NCI-H146 (cell line): ENCODE measurements at regions not wholly inside any gene's neighbourhood (a gene's known extent, or its start where the extent isn't known, plus 50 kb on each side); places are given as distances from the start of the nearest gene placed in this dataset.

Experiments used
- DNase-seq: peaks from one replicate; lab custom pipeline; 2025; lab: John Stamatoyannopoulos, UW

GRCh38 chr7:47043304-47043703, 538.6 kb downstream of the TNS3 start:
- no peak for DNase-seq

- DNase-seq: no peak
Measured at GRCh38 chr7:47042669-47043068, 539.2 kb downstream of the TNS3 start.

DNA sequence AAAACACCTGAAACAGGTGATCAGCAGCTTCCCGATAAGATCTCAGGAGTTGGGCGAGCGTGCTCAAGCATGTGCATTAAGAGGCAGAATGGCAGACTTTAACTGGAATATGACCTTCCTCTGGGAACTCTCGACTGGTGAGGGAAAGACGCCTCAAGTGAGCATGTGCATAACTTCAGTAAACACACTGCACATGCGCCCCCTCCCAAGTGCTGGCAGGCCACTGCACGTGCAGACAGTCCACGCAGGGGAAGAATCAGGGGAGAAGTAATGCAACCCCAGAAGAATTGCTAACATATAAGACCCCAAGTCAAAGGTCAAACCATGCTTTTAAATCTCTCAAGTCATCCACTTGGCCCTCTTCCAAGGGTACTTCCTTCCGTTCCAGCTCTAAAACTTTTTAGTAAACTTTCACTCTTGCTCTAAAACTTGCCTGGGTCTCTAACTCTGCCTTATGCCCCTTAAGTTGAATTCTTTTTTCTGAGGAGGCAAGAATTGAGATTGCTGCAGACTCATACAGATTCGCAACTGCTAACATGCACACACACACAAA, 541.0 kb downstream of the TNS3 start:
- no peak for DNase-seq

GRCh38 chr7:47039904-47040303, 542.0 kb downstream of the TNS3 start:
- no peak for DNase-seq

DNA sequence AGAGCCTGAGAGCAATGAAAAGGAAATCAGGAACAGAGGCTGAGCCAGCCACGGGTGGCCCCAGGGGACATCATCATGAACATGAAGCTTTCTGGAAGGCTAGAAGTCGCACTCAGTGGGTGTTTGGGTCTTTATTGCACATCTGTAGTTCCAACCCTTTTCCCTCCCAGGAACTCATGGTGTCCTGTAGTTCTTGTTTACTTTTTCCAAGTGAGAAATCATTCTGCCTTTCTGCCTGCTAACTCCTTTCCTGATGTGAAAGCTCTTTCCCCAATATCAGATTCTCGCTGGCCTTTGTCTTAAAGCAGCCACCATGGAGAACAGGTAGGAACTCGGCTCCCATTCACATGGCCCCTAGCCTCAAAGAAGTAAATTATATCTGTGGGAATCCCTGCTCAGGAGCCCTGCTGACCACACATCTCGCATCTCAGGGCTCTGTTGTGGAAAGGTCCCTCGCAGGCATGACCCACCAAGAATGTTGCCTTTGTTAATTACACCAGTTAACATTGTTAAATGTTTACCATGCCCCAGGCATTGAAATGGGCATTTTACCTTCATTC, 542.7 kb downstream of the TNS3 start:
- no peak for DNase-seq

DNA sequence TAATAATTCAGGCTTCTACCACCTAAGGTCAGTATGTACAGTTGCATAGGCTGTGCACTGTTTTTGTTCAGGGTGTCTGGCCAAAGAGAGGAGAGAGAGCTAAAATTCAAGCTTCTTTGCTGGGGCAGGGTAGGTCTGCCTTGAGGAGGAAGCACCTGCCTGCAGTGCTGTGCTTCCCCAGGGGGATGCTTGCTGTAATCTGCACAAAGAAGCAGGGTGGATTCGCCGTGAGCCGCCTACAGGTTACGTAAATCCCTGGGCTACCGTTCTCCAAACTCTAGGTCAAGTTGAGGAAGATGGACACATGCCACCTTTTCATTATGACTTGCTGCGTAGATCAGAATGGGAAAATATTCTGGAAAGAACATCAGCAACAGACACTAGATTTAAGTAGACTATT, 543.3 kb downstream of the TNS3 start:
- DNase-seq: no peak

DNA sequence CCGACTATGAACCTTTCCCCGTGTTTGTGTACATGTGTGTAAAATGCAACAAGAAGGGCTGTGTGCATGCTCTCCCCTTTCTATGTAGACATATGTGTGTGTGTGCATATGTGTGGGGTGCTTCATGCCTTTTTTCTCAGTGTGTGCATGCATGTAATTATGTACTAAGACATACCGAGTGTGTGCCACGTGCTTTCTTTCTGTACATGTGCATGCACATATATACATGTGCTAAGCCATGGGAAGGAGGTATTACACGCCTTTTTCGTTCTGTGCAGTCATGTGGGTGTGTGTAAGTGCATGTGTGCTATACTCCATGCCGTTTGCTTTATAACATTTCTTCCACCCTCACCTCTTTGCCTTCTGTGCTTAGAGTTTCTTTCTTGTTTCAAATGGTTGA, 544.3 kb downstream of the TNS3 start:
- no peak for DNase-seq

- DNase-seq: no peak
Measured at GRCh38 chr7:47036909-47037308, 545.0 kb downstream of the TNS3 start.

- DNase-seq: no peak
Measured at GRCh38 chr7:47035522-47035921, 546.4 kb downstream of the TNS3 start.

- DNase-seq: no peak
Measured at GRCh38 chr7:47034180-47034579, 547.7 kb downstream of the TNS3 start.

DNA sequence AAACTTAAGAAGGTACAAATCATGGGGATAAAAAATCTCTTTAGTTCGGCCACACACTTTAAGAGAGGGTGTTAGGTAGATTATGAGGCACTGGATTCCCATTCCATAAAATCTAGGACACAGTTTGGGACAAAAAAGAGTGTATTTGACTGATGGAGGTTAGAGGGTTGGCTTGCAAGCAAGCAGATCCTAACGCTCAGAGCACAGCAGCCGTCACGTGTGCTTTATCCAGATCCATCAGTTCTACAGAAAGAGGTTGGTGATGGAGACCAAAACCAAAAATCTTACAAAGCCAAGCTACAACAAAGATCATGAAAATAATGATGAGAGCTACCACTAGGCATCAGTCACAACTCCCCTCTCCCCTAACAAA, 549.4 kb downstream of the TNS3 start:
- DNase-seq: no peak

DNA sequence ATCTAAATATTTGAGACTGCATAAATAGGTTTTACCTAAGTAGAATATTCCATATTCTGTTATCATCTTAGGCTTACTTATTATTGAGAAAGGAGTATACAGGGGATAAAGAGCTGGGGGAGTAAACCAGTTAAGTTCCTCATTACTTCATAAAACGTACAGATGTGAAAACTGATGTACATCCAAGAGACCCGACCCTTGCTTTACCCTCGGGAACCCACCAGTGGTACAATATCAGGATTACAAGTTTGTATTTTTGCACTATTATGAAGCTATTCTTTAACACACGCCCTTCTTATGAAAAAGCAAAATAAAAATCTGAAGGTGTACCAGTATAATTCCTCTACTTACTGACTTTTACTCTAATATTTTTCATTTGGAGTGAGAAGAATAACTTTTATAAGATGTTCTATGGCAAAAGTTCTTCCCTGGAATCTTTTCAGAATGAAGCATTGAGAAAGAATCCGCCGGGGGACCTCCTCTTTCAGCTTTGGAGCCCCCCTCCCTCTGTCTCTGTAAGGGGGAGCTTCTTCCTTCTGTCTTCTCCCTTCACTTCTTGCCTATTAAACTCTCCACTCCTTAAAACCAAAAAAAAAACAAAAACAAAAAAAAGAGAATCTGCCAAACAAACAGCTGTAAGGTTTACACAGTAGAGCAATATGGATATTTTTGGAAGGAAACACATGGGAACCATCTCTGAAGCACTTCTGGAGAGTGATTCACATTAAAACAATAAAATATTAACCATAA, 550.0 kb downstream of the TNS3 start:
- DNase-seq: no peak

GRCh38 chr7:47028284-47028683, 553.6 kb downstream of the TNS3 start:
- no peak for DNase-seq

GRCh38 chr7:47027695-47028240, 554.1 kb downstream of the TNS3 start:
- DNase-seq: no peak

- no peak for DNase-seq
Measured at GRCh38 chr7:47026780-47027361, 555.0 kb downstream of the TNS3 start.

GRCh38 chr7:47024991-47025390, 556.9 kb downstream of the TNS3 start:
- no peak for DNase-seq

DNA sequence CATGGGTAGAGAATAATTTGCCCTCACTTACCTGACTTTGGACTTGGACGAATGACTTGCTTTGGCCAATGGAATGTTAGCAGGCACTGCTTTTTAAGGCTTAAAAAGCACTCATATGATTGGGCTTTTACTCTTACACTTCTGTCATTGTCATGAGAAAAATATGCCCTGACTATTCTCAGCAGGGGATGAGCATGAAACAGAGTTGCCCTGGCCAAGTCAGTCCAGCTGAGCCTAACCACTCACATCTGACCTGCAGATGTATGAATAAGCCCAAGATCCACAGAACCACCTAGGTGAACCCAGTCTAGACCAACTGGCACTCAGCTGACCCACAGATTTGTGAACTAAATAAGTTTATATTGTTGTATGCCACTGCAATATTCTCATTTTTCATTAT, 573.5 kb downstream of the TNS3 start:
- DNase-seq: no peak

GRCh38 chr7:47007471-47007870, 574.4 kb downstream of the TNS3 start:
- DNase-seq: no peak

DNA sequence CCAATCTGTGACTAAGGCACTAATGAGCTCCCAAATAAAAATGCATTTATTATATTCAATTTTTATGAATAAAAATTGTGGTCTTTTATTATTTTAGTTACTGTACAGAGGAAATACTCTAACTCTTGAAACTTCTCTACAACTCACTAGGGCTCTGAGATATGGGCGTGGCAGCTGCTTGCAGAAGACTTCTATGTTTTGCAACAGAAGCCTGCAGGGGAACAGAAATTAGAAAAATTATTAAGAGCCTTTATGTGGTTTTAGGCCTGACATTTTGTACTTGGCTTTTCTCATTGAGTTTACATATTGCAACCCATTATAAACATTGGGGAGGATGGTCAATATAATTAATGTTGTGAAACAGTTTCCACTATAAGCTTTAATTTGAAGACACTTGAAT, 581.4 kb downstream of the TNS3 start:
- DNase-seq: no peak

DNA sequence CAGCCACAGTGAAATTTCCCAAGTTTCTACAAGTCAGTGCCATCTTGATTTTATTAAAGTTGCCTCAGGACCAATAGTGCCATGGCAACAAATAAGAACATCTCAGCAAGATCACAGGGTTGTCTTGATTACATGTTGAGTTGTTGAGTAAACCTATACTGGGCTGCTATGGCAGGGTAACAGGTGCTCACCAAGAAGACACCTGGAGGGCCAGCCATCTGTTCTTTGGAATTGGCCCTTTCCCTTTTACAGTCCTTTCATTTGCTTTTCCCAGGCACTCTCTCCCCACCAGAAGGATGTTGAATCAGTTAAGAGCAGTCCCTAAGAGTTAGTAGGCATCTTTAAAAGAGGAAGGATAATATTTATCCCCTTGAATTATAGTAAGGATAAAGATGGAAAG, 582.0 kb downstream of the TNS3 start:
- DNase-seq: no peak

- no peak for DNase-seq
Measured at GRCh38 chr7:46996972-46997371, 584.9 kb downstream of the TNS3 start.

DNA sequence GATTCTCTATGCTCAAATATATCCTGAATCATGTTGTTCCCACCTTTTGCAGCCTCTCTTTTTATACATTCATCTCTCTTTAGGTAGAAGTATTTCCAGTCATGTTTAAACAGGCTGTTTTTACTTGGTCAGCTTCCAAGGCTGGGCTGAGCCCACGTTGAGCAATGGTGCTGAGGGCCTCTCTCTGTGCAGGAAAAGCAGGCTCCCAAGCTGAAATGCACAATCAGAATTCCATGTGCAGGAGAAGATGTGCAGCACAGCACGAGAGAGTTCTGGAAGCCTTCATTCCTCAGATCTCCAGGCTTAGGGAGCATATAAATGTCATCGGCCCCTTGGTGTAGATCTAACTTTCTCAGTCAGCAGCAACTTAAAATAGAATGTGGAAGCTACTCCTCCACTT, 588.5 kb downstream of the TNS3 start:
- no peak for DNase-seq

- no peak for DNase-seq
Measured at GRCh38 chr7:46990761-46991160, 591.1 kb downstream of the TNS3 start.
